ENCODE measurements at regions not wholly inside any gene's neighbourhood (a gene's known extent, or its start where the extent isn't known, plus 50 kb on each side); places are given as distances from the start of the nearest gene placed in this dataset.
A peak's percentile ranks its signal among the peaks of the same experiment; 100 is the strongest.

DNA sequence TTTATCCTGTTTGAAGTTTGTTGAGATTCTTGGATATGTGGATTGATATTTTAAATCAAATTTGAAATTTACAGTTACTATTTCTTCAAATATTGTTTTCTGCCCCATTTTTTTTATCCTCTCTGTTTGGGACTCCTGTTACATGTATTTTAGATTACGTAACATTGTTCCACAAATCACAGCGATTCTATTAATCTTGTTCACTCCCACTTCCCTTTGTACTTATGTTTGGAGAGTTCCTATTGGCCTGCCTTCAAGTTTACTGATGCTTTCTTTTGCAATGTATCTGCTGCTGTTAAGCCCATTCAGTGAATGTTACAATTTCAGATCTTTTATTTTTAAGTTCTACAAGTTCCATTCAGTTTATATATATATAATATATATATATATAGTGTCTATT, 288.3 kb upstream of the TNRC6C start:
- DNase-seq = no peak

DNA sequence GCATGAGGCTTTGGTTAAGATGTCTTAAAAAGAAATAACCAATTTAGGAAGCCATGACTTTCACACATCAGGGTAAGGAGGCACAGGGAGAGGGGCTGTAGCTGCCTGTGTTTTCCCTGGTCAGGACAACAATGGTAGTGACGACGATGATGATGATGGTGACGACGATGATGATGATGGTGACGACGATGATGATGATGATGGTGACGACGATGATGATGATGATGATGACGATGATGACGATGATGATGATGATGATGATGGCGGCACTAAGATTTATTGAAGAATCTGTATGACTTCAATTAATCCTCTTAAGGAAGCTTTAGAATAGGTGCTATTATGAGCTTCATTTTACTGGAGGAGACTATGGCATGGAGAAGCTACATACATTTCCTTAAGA, 284.1 kb upstream of the TNRC6C start:
- no peak for DNase-seq

DNA sequence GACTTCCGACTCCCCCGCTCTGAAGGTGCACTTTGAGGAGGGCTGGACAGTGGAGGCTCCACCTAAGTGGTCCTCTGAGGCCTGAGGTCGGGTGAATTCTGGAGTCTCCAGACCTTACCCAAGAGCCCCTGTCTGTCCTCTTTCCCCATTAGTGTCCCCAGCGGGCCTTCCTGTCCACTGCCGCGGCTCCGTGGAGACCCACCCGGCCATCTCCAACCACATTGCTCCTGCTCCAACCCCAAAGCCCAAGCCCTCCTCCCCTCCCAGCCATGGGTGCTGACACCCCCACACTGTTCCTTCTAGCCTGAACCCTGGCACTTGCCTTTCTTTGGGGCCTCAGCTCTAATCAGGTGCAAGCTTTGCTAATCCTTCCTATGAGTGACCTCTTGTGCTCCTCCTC, 283.1 kb upstream of the TNRC6C start:
- no peak for DNase-seq

DNA sequence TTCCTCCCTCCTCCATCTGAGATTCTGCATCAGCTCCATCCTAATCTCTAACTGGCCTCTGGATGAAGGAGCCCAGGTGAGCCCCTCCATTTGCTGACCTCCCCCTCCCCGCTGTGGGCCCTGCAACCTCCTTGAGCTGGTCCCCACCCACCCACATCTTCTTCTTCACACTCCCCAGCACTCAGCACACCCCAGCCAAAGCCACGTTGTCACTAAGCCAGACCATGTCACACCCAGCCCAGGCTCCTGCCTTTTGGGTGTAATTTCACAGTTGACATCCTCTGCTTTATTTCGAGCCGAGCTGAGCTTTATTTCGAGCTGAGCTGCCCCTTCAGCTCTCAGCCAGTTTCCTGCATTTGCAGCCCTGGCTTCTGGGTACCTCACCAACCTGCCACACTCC, 282.7 kb upstream of the TNRC6C start:
- DNase-seq = no peak

DNA sequence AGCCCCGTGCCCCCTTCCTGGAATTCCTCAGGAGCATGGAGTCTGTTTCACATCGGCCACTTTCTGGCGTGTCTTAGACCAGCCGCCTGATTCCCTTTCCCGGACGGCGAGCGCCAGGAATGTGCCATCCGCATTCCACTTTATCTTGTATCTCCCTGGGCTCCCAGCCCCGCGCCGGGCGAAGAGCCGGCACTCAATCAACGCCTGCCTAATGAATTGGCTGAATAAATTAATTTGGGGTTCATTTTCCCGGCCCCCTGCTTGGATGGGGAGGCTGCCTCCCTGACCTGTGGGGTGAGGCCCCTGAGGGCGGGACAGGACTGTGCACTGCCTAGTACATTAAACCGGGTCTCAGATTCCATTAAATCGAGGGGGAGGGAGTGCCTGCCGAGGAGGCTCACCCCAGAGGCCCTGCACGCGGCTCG, 282.3 kb upstream of the TNRC6C start:
- no peak for DNase-seq

DNA sequence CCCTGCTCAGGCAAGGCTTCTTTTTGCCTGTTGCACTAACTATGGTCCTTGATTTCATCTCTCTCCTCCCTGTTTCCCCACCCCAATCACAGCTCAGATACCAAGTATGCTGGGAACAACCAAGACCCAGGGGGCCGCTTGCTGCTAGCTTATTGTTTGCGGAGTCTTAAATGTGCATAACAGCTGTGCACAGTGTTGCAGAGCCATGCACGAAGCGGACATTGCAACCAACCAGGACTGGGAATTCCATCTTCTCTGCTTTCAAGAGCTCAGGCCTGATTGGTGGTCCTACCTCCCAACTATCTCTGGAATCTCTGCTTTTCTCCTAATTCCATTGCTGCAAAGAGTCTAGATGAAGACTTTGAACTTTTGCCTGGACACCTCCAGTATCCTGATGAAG, 281.3 kb upstream of the TNRC6C start:
- DNase-seq = no peak

DNA sequence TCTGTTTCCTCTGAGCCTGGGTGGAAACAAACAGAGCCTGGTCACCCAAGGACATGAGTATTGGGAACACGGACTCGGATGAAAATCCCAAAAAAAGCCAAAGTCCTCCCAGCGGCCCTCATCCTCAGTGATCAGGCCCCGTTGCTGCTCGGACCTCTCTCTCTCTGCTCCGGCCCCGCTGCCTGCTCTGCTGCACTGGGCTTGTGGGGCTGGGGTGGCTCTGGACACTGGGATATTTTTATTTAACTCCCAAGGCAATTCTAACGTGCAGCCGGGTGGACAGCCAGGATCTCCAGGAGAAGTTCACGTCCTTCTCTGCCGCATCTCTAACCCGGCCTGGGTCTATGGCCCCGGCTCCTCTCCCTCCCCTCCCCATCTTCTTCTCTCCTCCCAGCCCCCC, 280.9 kb upstream of the TNRC6C start:
- no peak for DNase-seq

DNA sequence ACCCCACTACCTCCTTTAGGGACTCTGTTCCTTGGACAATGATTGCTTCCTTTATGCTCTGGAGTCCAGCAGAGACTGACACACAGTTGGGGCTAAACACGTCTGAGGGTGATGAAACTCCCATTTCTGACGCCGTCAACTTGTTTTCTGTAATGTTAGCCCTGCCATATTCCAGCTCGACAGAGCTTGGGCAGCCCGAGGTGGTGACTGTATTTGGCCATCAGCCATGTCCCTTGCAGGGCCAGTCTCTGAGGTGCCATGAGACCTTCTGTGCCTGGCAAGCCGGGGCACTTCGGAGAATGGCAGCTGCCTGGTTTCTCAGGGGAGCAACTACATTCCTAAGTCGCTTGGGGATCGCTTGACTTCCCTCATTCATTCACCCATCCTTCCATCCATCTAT, 278.9 kb upstream of the TNRC6C start:
- no peak for DNase-seq

DNA sequence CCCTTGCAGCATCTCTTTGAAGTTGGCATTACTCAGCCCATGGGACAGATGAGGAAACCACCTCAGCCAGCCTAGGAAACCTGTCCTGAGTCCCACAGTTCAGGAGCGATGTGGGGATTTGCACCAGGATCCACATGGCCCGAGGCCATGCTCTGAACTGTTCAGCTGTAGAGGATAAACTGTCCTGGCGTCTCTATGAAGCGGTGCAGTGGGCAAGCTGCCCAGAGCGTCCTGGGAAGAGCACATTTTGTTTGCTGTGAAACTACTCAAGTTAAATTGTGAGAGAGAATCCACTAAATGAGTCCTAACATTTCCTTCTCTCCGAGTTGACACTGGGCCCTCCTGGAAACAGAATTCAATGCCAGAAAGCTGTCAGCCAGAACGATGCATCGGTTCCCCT, 276.6 kb upstream of the TNRC6C start:
- no peak for DNase-seq

DNA sequence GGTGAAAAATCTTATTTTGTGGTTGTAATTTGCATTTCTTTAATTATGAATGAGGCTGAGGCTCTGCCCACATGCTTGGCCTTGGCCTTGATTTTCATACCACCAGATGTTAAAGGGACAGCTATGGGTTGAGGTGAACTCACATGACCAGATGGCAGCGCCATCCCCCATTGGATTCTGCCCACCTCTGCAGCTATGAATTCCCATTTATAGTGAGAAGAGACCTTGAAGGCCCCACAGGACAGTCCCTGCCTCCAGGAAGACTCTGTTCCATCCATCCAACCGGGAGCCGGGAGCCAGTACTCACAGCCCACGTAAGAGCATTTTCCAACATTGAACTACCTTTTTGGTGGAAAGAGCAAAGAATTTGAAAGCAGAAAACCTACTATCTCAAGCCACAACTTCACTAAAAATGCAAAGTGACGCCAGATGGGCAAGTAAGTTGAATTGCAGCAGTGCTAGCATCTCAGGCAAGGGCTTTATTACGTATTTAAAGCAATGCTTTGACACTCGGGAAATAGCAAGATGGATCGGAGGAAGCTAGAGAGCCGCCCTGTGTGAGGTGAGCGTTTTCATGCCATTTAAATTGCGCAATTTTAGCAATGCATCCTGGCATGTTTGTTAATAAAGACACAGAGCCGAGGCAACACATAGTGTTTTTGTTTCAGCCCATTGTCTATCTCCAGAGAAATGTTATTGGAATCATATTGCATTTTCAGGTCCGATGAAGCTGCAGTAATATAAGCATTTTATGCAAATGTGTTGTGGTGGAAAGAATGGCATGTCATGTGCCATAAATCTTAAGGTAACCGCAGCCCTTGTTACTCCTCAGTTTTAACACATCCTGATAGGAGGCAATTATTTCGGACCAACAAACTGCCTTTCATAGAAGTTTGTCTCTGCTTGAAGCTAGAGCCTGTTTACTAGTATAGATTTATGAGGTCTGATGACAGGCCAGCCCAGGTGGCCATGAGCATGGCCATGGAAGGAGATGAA, 273.4 kb upstream of the TNRC6C start:
- DNase-seq = no peak

DNA sequence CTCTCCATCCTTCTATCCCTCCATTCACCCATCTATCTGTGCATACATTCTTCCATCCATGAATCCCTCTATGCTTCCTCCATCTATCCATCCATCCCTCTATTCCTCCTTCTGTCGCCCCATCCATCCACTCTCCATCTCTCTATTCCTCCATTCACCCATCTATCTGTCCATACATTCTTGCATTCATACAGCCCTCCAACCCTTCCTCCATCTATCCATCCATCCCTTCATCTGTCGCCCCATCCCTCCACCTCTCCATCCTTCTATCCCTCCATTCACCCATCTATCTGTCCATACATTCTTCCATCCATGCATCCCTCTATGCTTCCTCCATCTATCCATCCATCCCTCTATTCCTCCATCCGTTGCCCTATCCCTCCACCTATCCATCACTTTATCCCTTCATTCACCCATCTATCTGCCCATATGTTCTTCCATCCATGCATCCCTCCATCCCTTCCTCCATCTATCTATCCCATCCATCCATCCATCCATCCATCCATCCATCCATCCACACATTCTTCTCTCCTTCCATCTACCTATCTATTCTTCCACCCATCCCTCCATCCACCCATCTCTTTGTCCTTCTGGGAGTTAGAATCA, 272.5 kb upstream of the TNRC6C start:
- no peak for DNase-seq

DNA sequence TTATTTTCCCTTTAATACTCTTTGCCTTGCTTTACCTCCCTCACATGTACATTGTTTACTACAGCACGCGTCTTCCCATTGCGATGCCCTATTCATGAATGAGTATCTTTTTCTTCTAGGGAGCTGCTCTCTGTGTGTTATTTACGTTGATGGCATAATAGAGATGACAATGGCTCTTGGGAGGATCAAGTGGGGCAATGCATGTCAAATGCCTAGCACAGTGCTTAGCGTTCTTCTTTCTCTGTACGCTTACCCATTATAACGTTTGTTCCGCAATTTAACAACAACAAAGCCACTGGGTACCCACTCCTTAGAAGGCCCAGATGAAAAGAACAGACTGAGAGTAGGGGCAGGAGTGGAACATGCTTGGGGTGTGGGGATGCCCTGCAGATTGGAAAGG, 271.6 kb upstream of the TNRC6C start:
- DNase-seq = no peak

DNA sequence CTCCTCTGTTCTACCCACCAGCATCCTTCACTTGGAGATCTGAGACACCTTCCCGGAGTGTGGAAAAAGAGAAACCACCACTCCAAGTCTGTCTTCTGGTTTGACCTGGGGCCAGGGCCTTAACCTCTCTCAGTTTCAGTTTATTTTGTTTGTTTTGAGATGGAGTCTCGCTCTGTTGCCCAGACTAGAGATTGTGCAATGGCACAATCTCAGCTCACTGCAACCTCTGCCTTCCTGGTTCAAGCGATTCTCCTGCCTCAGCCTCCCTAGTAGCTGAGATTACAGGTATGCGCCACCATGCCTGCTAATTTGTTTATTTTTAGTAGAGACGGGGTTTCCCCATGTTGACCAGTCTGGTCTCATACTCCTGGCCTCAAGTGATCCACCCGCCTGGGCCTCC, 271.1 kb upstream of the TNRC6C start:
- DNase-seq = no peak

DNA sequence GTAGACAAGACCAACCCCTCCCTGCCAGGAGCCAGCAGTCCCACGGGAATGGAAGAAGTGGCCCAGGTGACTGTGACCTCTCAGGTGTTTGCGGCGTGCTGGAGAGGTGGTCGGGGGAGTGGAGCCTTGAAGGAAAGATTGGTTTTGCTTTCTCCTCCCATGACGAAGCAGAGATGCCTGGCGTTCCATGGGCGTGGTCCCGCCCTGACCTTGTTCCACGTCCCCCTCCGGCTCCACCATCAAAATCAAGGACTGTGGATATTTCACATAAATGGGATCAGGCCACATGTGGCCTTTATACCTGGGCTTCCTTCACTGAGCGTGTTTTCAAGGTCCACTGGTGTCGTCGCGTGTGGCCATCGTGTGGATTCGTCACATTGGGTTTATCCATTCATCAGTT, 270.6 kb upstream of the TNRC6C start:
- DNase-seq = no peak

DNA sequence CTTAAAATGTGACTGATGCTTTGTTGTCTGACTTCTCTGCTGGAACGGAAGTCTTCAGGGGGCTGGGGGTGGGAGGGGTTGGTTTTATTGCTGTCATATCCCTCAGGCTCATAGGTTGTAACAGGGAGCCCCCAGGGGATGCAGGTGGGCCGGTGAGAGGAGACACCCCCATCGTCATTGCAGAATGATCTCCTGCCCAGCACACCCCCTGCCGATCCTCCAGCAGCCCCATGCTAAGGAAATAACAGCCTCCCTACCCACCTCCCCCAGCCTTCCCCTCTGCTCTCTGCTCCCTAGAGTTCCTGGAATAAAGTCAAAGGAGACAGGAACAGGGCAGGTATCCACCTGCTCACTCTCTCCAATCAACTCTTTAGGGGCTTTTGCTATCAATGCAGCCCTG, 270.1 kb upstream of the TNRC6C start:
- DNase-seq = no peak

DNA sequence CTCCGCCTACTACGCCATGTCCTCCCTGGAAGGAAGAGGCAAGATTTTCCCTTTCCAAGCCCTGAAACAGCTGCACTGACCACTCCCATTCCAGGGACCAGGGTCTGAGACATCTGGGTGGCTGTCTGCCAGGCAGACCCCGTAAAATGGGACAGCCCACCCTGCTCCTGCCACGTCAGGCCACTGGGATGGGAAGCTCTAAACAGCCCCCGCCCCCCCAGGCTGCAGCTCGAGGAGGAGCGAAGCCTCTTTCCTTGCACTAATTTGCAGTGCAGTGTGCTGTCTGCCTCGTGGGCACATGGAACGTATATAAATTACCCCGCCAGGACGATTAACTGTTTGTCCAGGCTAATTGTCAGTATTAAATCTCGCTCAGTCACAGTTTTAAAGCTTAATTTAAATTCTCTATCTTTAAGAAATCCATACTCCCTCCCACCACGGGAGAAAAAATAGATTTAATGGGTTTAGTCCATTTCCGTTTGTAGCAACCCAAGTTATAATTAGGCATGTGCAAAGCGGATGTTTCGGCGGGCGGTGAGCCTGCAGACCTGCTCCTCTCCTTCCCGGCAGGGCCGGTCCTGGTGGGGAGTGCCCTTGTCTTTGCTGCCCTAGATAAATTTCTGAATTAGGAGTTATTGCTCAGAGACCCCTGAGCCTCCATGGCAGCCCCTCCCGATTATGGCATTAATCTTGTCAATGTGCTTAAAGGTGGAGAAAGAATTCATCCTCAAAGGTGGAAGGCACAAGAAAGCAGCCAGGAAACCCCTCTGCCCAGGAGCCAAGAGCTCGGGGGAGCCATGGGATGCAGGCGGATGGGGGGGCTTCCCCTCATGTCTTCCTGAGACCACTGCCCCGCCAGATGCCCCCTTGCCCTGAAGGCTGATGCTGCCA, 268.0 kb upstream of the TNRC6C start:
- peak; percentile 16 for DNase-seq

DNA sequence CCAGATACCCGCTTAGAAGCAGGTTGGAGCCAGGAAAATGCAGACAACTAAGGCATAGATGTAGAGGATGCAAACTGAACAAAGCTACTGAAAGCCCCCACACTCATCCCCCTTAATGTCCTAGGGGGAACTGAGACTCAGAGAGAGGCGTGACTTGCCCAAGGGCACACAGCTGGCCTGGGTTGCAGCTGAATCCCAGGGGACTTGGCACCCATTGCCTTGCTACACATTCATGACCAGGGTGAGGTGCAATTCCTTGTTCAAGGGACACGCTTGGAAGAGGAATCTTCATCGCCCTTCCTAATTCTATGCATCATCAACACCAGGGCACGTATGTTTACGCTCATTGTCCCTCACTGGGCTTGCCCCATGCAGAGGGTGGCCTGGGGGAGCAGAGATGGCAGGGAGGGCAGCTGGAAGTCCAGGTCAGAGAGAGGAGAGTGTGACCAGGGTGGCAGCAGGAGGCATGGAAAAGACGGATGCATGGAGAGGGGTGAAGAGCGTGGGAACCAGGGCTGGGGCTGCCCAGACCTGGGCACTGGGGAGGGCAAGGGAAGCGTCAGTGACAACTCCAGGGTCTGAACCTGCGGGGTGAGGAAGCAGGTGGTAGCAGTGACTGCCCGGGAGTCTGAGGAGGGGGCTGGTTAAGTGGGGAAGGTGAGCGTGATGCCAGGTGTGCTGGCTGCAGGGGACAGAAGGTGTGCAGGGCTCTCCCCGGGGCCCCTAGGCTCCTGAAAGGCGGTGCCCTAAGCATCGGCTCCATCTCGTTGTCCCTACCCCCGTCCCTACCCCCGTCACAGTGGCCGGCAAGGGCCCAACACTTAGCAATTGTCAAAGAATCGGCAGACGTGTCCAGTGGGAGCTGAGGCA, 267.1 kb upstream of the TNRC6C start:
- DNase-seq = no peak

DNA sequence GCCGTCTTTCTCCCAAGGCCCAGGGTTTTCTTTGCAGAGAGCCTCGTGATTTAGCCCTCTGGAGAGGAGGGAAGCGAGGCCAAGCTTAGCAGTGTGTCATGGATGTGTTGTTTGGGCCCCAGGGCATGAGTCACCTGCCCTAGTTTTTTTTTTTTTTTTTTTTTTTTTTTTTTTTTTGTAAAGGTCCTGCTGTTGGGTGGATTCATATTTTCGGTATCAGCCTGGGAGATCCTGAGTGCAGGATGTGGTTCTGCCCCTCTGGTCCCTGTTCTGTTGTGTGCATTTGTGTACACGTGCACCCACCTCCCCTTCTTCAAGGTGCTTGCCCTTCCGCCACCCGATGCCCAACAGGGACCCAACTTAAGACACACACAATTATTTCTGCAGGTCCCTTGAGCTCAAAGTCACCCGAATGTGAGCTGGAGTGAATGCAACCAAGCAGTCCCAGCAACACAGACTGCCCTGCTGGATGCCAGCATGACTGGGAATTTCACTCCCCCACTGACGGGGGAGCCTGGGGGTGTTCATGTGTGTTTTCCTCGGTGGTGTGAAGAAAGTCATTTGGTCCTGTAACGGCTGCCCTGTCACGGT, 265.8 kb upstream of the TNRC6C start:
- DNase-seq = peak; percentile 15

DNA sequence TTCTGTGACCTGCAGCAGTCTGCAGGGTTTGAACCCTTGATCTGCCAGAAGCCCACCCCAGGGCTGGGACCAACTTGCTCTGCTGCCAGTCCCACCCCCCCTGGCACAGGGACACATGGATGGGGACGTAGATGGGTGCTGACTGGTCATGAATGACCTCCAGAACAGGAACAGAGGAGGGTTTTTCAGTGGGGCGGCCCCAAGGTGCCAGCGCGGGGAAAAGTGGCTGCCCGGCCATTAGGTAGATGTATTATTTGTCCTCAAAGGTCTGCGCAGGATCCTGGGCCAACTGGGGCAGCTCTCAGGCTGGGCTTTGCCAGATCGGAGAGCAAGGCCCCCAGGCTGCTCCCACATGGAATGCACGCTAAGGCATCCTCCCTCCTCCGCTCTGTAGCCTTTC, 265.2 kb upstream of the TNRC6C start:
- DNase-seq = no peak

DNA sequence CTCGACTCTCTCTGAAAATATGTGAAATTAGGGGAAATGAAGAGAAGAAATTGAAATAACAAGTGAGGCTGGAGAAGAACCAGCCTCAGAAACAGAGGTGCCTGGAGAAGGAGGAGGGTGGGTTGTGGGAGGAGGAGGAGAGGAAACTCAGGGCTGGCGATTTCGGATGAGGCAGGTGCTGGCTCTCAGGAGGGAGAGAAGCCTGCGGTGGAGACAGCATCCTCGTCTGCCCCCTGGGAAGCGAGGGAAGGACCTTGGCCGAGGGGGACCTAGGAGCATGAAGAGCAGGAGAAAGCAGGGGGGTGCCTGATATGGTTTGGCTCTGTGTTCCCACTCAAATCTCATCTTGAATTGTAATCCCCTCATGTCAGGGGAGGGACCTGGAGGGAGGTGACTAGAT, 264.7 kb upstream of the TNRC6C start:
- no peak for DNase-seq

DNA sequence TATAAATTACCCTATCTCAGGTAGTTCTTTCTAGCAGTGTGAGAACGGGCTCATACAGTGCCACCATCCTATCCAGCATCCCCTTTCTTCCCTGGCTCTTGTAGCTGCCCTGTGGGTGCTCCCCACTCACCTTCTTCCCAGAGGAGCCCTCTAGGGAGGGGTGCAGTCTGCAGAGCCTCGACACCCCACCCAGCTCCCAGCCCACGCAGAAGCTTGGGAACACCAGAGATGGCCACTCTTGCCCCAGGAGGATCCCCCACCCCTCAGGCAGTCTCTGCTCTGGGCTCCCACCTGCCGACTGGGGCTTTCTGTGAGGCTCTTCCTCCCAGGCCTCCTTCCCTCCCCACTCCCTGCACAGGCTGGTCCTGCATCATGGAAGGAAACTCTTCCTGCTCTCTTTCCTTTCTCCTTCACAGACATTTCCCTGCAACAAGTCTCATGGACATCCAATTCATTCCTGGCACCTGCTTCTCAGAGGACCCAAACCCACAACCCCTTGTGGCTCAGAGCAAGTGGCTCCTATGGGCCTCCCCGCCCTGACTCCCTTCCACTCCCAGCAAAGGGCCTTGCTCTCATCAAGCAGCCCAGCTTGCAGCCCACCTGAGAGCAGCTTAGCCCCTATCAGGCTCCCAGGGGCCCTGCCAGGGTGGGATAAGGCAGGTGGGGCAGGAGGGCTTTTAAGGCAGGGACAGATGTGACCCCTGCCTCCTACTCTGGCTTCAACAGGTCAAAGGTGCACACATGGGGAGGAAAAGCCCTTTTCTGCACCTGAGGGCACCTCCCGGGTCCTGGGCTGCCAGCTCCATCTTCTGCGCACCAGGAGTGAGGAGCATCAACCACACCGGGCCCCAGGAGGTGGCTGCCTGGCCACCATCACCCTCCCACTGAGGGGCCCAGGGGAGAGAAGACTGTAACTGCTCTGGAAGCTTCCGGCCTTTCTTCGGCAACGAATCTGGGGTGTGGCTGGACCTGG, 263.8 kb upstream of the TNRC6C start:
- no peak for DNase-seq

Measured in activated CD4-positive, alpha-beta T cell treated with anti-CD3 and anti-CD28 coated beads, Interleukin-2, Interleukin-6, amounts not matched to agents 100 ng/mL and 50 ng/mL, durations not matched to agents 16 hours and 8 hours (primary cell).